ENCODE measurements at regions not wholly inside any gene's neighbourhood (a gene's known extent, or its start where the extent isn't known, plus 50 kb on each side); places are given as distances from the start of the nearest gene placed in this dataset.

- Mint-ChIP-seq H3K36me3 (no peaks in the 10 kb centered on the region), H3K4me3 (no peak overlapping the region), H3K9me3 (peaks cover 2% of the 10 kb centered on the region), H3K4me1 (no peaks in the 10 kb centered on the region), H3K27ac (no peak overlapping the region), H3K27me3 (no peaks in the 10 kb centered on the region)
- no peak for DNase-seq
Observed at GRCh38 chr5:17879276-17879675, 245.0 kb downstream of the TAF11L14 start.

GRCh38 chr5:17880869-17881268, 246.6 kb downstream of the TAF11L14 start:
- Mint-ChIP-seq H3K4me1 (no peaks in the 10 kb centered on the region), H3K27me3 (no peaks in the 10 kb centered on the region), H3K9me3 (peaks cover 4% of the 10 kb centered on the region), H3K27ac (no peak overlapping the region), H3K4me3 (no peak overlapping the region), H3K36me3 (no peaks in the 10 kb centered on the region)
- no peak for DNase-seq

GRCh38 chr5:17882760-17883488, 248.7 kb downstream of the TAF11L14 start:
- Mint-ChIP-seq H3K4me1 (no peaks in the 10 kb centered on the region), H3K27ac (no peak overlapping the region), H3K27me3 (no peaks in the 10 kb centered on the region), H3K36me3 (no peaks in the 10 kb centered on the region), H3K9me3 (peaks cover 4% of the 10 kb centered on the region), H3K4me3 (no peak overlapping the region)
- no peak for DNase-seq

- no peak overlapping the region for H3K4me3 Mint-ChIP-seq
- no peaks in the 10 kb centered on the region for H3K36me3 Mint-ChIP-seq
- DNase-seq = no peak
- no peak overlapping the region for H3K27ac Mint-ChIP-seq
- no peaks in the 10 kb centered on the region for H3K27me3 Mint-ChIP-seq
- no peaks in the 10 kb centered on the region for H3K4me1 Mint-ChIP-seq
- H3K9me3 Mint-ChIP-seq = peaks cover 2% of the 10 kb centered on the region
Observed at GRCh38 chr5:17888155-17888554, 253.9 kb downstream of the TAF11L14 start.

GRCh38 chr5:17890501-17890900, 256.2 kb downstream of the TAF11L14 start:
- H3K4me3 Mint-ChIP-seq = no peak overlapping the region
- no peaks in the 10 kb centered on the region for H3K9me3 Mint-ChIP-seq
- H3K27ac Mint-ChIP-seq = no peak overlapping the region
- H3K27me3 Mint-ChIP-seq = no peaks in the 10 kb centered on the region
- no peaks in the 10 kb centered on the region for H3K36me3 Mint-ChIP-seq
- no peaks in the 10 kb centered on the region for H3K4me1 Mint-ChIP-seq
- no peak for DNase-seq

- no peaks in the 10 kb centered on the region for H3K4me1 Mint-ChIP-seq
- no peaks in the 10 kb centered on the region for H3K36me3 Mint-ChIP-seq
- H3K27ac Mint-ChIP-seq = no peak overlapping the region
- no peak for DNase-seq
- H3K27me3 Mint-ChIP-seq = no peaks in the 10 kb centered on the region
- no peak overlapping the region for H3K4me3 Mint-ChIP-seq
- no peaks in the 10 kb centered on the region for H3K9me3 Mint-ChIP-seq
Observed at GRCh38 chr5:17891881-17892280, 257.6 kb downstream of the TAF11L14 start.

- DNase-seq = no peak
- H3K27me3 Mint-ChIP-seq = no peaks in the 10 kb centered on the region
- H3K36me3 Mint-ChIP-seq = no peaks in the 10 kb centered on the region
- no peaks in the 10 kb centered on the region for H3K4me1 Mint-ChIP-seq
- H3K4me3 Mint-ChIP-seq = no peak overlapping the region
- H3K27ac Mint-ChIP-seq = no peak overlapping the region
- no peaks in the 10 kb centered on the region for H3K9me3 Mint-ChIP-seq
Observed at GRCh38 chr5:17893026-17893635, 258.9 kb downstream of the TAF11L14 start.

GRCh38 chr5:17895288-17896033, 261.2 kb downstream of the TAF11L14 start:
- no peaks in the 10 kb centered on the region for H3K9me3 Mint-ChIP-seq
- DNase-seq = no peak
- H3K27me3 Mint-ChIP-seq = no peaks in the 10 kb centered on the region
- H3K36me3 Mint-ChIP-seq = no peaks in the 10 kb centered on the region
- no peak overlapping the region for H3K27ac Mint-ChIP-seq
- H3K4me1 Mint-ChIP-seq = no peaks in the 10 kb centered on the region
- H3K4me3 Mint-ChIP-seq = no peak overlapping the region

- no peaks in the 10 kb centered on the region for H3K4me1 Mint-ChIP-seq
- H3K4me3 Mint-ChIP-seq = no peak overlapping the region
- H3K27ac Mint-ChIP-seq = no peak overlapping the region
- no peaks in the 10 kb centered on the region for H3K36me3 Mint-ChIP-seq
- H3K9me3 Mint-ChIP-seq = peaks cover 5% of the 10 kb centered on the region
- H3K27me3 Mint-ChIP-seq = no peaks in the 10 kb centered on the region
- no peak for DNase-seq
Observed at GRCh38 chr5:17896605-17897004, 262.3 kb downstream of the TAF11L14 start.

- Mint-ChIP-seq H3K4me3 (no peak overlapping the region), H3K36me3 (no peaks in the 10 kb centered on the region), H3K9me3 (peaks cover 6% of the 10 kb centered on the region), H3K4me1 (no peaks in the 10 kb centered on the region), H3K27ac (no peak overlapping the region), H3K27me3 (no peaks in the 10 kb centered on the region)
- DNase-seq = no peak
Observed at GRCh38 chr5:17897776-17898175, 263.5 kb downstream of the TAF11L14 start.

- no peak for DNase-seq
- Mint-ChIP-seq H3K27me3 (no peaks in the 10 kb centered on the region), H3K9me3 (peaks cover 6% of the 10 kb centered on the region), H3K4me3 (no peak overlapping the region), H3K4me1 (no peaks in the 10 kb centered on the region), H3K27ac (no peak overlapping the region), H3K36me3 (no peaks in the 10 kb centered on the region)
Observed at GRCh38 chr5:17898766-17899165, 264.5 kb downstream of the TAF11L14 start.

GRCh38 chr5:17907094-17907493, 272.8 kb downstream of the TAF11L14 start:
- no peaks in the 10 kb centered on the region for H3K4me1 Mint-ChIP-seq
- H3K27ac Mint-ChIP-seq = no peak overlapping the region
- no peaks in the 10 kb centered on the region for H3K36me3 Mint-ChIP-seq
- H3K9me3 Mint-ChIP-seq = peaks cover 4% of the 10 kb centered on the region
- H3K27me3 Mint-ChIP-seq = no peaks in the 10 kb centered on the region
- H3K4me3 Mint-ChIP-seq = no peak overlapping the region
- DNase-seq = no peak

- H3K4me1 Mint-ChIP-seq = no peaks in the 10 kb centered on the region
- no peaks in the 10 kb centered on the region for H3K27me3 Mint-ChIP-seq
- H3K4me3 Mint-ChIP-seq = no peak overlapping the region
- no peak for DNase-seq
- H3K9me3 Mint-ChIP-seq = peaks cover 4% of the 10 kb centered on the region
- no peaks in the 10 kb centered on the region for H3K36me3 Mint-ChIP-seq
- no peak overlapping the region for H3K27ac Mint-ChIP-seq
Observed at GRCh38 chr5:17910318-17910717, 276.1 kb downstream of the TAF11L14 start.

GRCh38 chr5:17912794-17913193, 278.5 kb downstream of the TAF11L14 start:
- Mint-ChIP-seq H3K4me1 (no peaks in the 10 kb centered on the region), H3K27me3 (no peaks in the 10 kb centered on the region), H3K4me3 (no peak overlapping the region), H3K9me3 (peaks cover 8% of the 10 kb centered on the region), H3K36me3 (no peaks in the 10 kb centered on the region), H3K27ac (no peak overlapping the region)
- no peak for DNase-seq

GRCh38 chr5:17916446-17916845, 282.2 kb downstream of the TAF11L14 start:
- Mint-ChIP-seq H3K4me1 (no peaks in the 10 kb centered on the region), H3K27me3 (no peaks in the 10 kb centered on the region), H3K27ac (no peak overlapping the region), H3K36me3 (no peaks in the 10 kb centered on the region), H3K9me3 (peaks cover 8% of the 10 kb centered on the region), H3K4me3 (no peak overlapping the region)
- DNase-seq = no peak

All from activated naive CD8-positive, alpha-beta T cell treated with anti-CD3 and anti-CD28 coated beads for 36 hours (primary cell).